Lung (tissue), 11 donors: ENCODE measurements at regions not wholly inside any gene's neighbourhood (a gene's known extent, or its start where the extent isn't known, plus 50 kb on each side); places are given as distances from the start of the nearest gene placed in this dataset.

Source experiments
- ATAC-seq: fragments of 200-7000 bp; cut with Tn5 transposase; one replicate; pipeline ENCODE4 v1.9.1; 2020; ENCODE audit warnings: moderate number of reproducible peaks; ENCODE audit not compliant: insufficient read depth, low FRiP score
- DNase-seq, 3 donors: peaks; one replicate each; pipeline ENCODE4 v3.0.0-alpha.2; 2013 to 2017
- H3K27ac ChIP-seq, 2 donors: one replicate each; pipeline ENCODE4 v1.5.1; 2013; ENCODE audit warnings: mild to moderate bottlenecking in 2 of 2, moderate library complexity in 2 of 2, control low read depth in 1 of 2, inconsistent platforms in 1 of 2, low read depth in 1 of 2, low read length in 1 of 2
- H3K27me3 ChIP-seq, 3 donors: one replicate each; pipeline ENCODE4 v1.5.1; 2013; ENCODE audit warnings: low read length in 2 of 3; ENCODE audit not compliant: control insufficient read depth in 3 of 3, insufficient read depth in 3 of 3
- H3K36me3 ChIP-seq, 4 donors: one replicate each; pipeline ENCODE4 v1.5.1; 2013; ENCODE audit warnings: low read length in 4 of 4, mild to moderate bottlenecking in 1 of 4, moderate library complexity in 1 of 4; ENCODE audit not compliant: control insufficient read depth in 4 of 4, insufficient read depth in 4 of 4
- H3K4me1 ChIP-seq, 5 donors: one replicate each; pipeline ENCODE4 v1.5.1; 2013; ENCODE audit warnings: low read length in 5 of 5, mild to moderate bottlenecking in 2 of 5, moderate library complexity in 1 of 5; ENCODE audit not compliant: control insufficient read depth in 5 of 5, insufficient read depth in 5 of 5
- H3K4me3 ChIP-seq: one replicate; pipeline ENCODE4 v1.5.1; 2013; ENCODE audit warnings: mild to moderate bottlenecking, control low read depth, moderate library complexity
- H3K9ac ChIP-seq, 2 donors: one replicate each; pipeline ENCODE4 v1.5.1; 2013; ENCODE audit warnings: low read length in 2 of 2, control low read depth in 1 of 2; ENCODE audit not compliant: insufficient read depth in 1 of 2
- H3K9me3 ChIP-seq, 4 donors: one replicate each; pipeline ENCODE4 v1.5.1; 2013; ENCODE audit warnings: low read length in 3 of 4, mild to moderate bottlenecking in 1 of 4, moderate library complexity in 1 of 4; ENCODE audit not compliant: control insufficient read depth in 4 of 4, insufficient read depth in 3 of 4
- WGBS, 2 donors: extraction: QIAGEN DNeasy Blood & Tissue Kit; methylation state at CpG; one replicate each; pipeline ENCODE4 v1.1.7; 2013; 5-methylcytosine and 5-hydroxymethylcytosine counted together
- TF ChIP-seq, protein P1 (sequence below): IDR thresholded peaks from 2 replicates; pipeline ENCODE4 v1.5.1; 2012; ENCODE audit warnings: mild to moderate bottlenecking; ENCODE audit errors: control extremely low read depth, extremely low read depth
- donor health status: control.
- donor health status: control.
- donor health status: Bipolar disorder and iron deficiency.
- donor health status: healthy.
- donor health status: DM: yes; HTN: yes; CAD: no.

- no peaks in the 10 kb centered on the region for H3K4me1 ChIP-seq
- no peak overlapping the region for H3K4me3 ChIP-seq
- no peak for DNase-seq
- no peaks in the 10 kb centered on the region for H3K27me3 ChIP-seq
- no peak overlapping the region for H3K9ac ChIP-seq
- no peak overlapping the region for H3K27ac ChIP-seq
- no peaks in the 10 kb centered on the region for H3K36me3 ChIP-seq
- H3K9me3 ChIP-seq, result no peaks in the 10 kb centered on the region
- 87 to 91% methylated on average over 4 of the region's 4 CpGs for WGBS, 2 donors
- TF ChIP-seq, protein P1, sequence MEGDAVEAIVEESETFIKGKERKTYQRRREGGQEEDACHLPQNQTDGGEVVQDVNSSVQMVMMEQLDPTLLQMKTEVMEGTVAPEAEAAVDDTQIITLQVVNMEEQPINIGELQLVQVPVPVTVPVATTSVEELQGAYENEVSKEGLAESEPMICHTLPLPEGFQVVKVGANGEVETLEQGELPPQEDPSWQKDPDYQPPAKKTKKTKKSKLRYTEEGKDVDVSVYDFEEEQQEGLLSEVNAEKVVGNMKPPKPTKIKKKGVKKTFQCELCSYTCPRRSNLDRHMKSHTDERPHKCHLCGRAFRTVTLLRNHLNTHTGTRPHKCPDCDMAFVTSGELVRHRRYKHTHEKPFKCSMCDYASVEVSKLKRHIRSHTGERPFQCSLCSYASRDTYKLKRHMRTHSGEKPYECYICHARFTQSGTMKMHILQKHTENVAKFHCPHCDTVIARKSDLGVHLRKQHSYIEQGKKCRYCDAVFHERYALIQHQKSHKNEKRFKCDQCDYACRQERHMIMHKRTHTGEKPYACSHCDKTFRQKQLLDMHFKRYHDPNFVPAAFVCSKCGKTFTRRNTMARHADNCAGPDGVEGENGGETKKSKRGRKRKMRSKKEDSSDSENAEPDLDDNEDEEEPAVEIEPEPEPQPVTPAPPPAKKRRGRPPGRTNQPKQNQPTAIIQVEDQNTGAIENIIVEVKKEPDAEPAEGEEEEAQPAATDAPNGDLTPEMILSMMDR, result no peak
- no peak for ATAC-seq
Measured at GRCh38 chr3:87993566-87993965, 65.2 kb downstream of the CGGBP1 start.

DNA sequence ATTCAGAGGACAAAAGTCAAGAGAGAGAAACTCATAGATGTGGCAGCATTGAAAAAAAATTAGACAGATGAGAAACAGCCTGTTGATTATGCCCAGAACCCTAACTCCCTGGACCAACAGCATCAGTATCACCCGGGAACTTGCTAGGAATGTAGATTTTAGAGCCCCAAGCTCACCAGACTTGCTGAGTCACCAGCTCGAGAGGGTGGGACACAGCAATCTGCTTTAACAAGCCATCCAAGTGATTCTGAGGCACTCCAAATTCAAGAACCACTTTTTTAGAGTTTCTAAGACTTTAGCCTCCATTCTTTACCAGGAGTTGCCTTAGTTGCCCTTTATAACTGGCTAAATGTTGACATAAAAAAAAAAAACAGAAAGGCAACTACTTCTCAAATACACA, 70.9 kb downstream of the CGGBP1 start:
- TF ChIP-seq, protein P1, result no peak
- Histone ChIP-seq H3K4me1 (no peaks in the 10 kb centered on the region), H3K9ac (no peak overlapping the region), H3K27ac (no peak overlapping the region), H3K4me3 (no peak overlapping the region), H3K36me3 (no peaks in the 10 kb centered on the region), H3K27me3 (no peaks in the 10 kb centered on the region), H3K9me3 (no peaks in the 10 kb centered on the region)
- ATAC-seq (no peak), DNase-seq (peak; percentile 25 to 63 (median 31))
- 49 to 68% methylated on average over 2 of the region's 2 CpGs for WGBS, 2 donors

- H3K4me1 ChIP-seq, result no peaks in the 10 kb centered on the region
- H3K36me3 ChIP-seq, result no peaks in the 10 kb centered on the region
- H3K27me3 ChIP-seq, result no peaks in the 10 kb centered on the region
- TF ChIP-seq, protein P1, result no peak
- DNase-seq (peak; percentile 6 to 46 (median 41)), ATAC-seq (no peak)
- WGBS, 2 donors, result 74 to 80% methylated on average over 3 of the region's 3 CpGs
- H3K9ac ChIP-seq, result no peak overlapping the region
- H3K4me3 ChIP-seq, result no peak overlapping the region
- peaks cover 0 to 15% (median 4%) of the 10 kb centered on the region in 4 donors for H3K9me3 ChIP-seq
- no peak overlapping the region for H3K27ac ChIP-seq
Measured at GRCh38 chr3:87982421-87982820, 76.4 kb downstream of the CGGBP1 start.

DNA sequence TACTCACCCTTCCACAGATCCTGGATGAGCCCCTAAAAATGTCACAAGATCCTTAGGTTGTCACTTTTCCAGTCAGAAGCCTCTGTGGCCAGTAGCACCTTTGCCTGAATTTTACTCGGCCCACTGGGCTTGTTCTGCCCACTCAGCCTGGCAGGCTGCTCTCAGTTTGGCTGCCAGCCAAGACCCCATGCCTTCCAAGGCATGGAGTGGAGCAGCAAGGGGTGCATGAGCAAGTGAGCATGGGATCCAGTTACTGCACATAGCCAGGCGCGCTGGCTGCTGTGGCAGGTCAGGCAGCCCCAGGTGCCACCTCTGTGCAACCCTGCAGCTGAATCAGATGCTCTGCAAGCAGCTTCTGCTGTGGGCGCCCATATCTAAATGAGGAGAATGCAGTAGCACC, 79.3 kb downstream of the CGGBP1 start:
- Histone ChIP-seq H3K27me3 (no peaks in the 10 kb centered on the region), H3K4me1 (no peaks in the 10 kb centered on the region), H3K4me3 (no peak overlapping the region), H3K9me3 (peaks cover 0 to 15% (median 4%) of the 10 kb centered on the region in 4 donors), H3K27ac (no peak overlapping the region), H3K9ac (no peak overlapping the region), H3K36me3 (no peaks in the 10 kb centered on the region)
- no peak for ATAC-seq
- TF ChIP-seq, protein P1, result no peak
- no peak for DNase-seq
- WGBS, 2 donors, result 91 to 95% methylated on average over 4 of the region's 4 CpGs
